Neuron (in vitro differentiated cells): ENCODE measurements at regions not wholly inside any gene's neighbourhood (a gene's known extent, or its start where the extent isn't known, plus 50 kb on each side); places are given as distances from the start of the nearest gene placed in this dataset.

ENCODE experiments used
- H2AFZ ChIP-seq: one replicate; pipeline ENCODE4 v1.6.1; 2013; ENCODE audit warnings: low read depth, mild to moderate bottlenecking, inconsistent platforms, low read length, moderate library complexity
- H3K27me3 ChIP-seq: one replicate; pipeline ENCODE4 v1.6.1; 2013; ENCODE audit warnings: low read length; ENCODE audit not compliant: insufficient read depth
- H3K36me3 ChIP-seq: one replicate; pipeline ENCODE4 v1.6.1; 2013; ENCODE audit warnings: low read length; ENCODE audit not compliant: insufficient read depth
- H3K4me1 ChIP-seq: one replicate; pipeline ENCODE4 v1.6.1; 2013; ENCODE audit warnings: low read length; ENCODE audit not compliant: insufficient read depth
- H3K4me3 ChIP-seq: 2 replicates; pipeline ENCODE4 v1.5.1; 2013; ENCODE audit warnings: mild to moderate bottlenecking, low read length, moderate library complexity
- H3K9me3 ChIP-seq: one replicate; pipeline ENCODE4 v1.6.1; 2013; ENCODE audit warnings: low read length

- Histone ChIP-seq H3K36me3 (no peaks in the 10 kb centered on the region), H3K9me3 (no peaks in the 10 kb centered on the region), H3K27me3 (no peaks in the 10 kb centered on the region)
These were observed 1801.1 kb upstream of the CELF4 start for GRCh38 chr18:39366656-39367055.

GRCh38 chr18:39365836-39366485 lies 1800.4 kb upstream of the CELF4 start:
- no peaks in the 10 kb centered on the region for H3K4me1 ChIP-seq
- H2AFZ ChIP-seq: no peak overlapping the region
- H3K9me3 ChIP-seq: no peaks in the 10 kb centered on the region
- H3K27me3 ChIP-seq: no peaks in the 10 kb centered on the region
- H3K36me3 ChIP-seq: no peaks in the 10 kb centered on the region
- H3K4me3 ChIP-seq: no peak overlapping the region

More at GRCh38 chr18:39366656-39367055, 1801.1 kb upstream of the CELF4 start:
- Histone ChIP-seq H2AFZ (no peak overlapping the region), H3K4me1 (no peaks in the 10 kb centered on the region), H3K4me3 (no peak overlapping the region)

GRCh38 chr18:39360072-39360471 lies 1794.5 kb upstream of the CELF4 start:
- Histone ChIP-seq H3K9me3 (no peaks in the 10 kb centered on the region), H3K36me3 (no peaks in the 10 kb centered on the region), H3K4me1 (peaks cover 14% of the 10 kb centered on the region), H3K27me3 (no peaks in the 10 kb centered on the region), H2AFZ (peak overlapping the region; percentile 69), H3K4me3 (no peak overlapping the region)

- H3K36me3 ChIP-seq: no peaks in the 10 kb centered on the region
- peaks cover 14% of the 10 kb centered on the region for H3K4me1 ChIP-seq
- H2AFZ ChIP-seq: peak overlapping the region; percentile 69
- H3K9me3 ChIP-seq: no peaks in the 10 kb centered on the region
- H3K27me3 ChIP-seq: no peaks in the 10 kb centered on the region
- H3K4me3 ChIP-seq: no peak overlapping the region
These were observed 1794.0 kb upstream of the CELF4 start for GRCh38 chr18:39359636-39360035.

- no peak overlapping the region for H2AFZ ChIP-seq
- H3K36me3 ChIP-seq: no peaks in the 10 kb centered on the region
- H3K9me3 ChIP-seq: no peaks in the 10 kb centered on the region
- H3K4me3 ChIP-seq: no peak overlapping the region
- H3K27me3 ChIP-seq: no peaks in the 10 kb centered on the region
- H3K4me1 ChIP-seq: peaks cover 8% of the 10 kb centered on the region
These were observed 1785.3 kb upstream of the CELF4 start for GRCh38 chr18:39350945-39351344.

GRCh38 chr18:39349801-39350200 lies 1784.2 kb upstream of the CELF4 start:
- Histone ChIP-seq H3K27me3 (no peaks in the 10 kb centered on the region), H2AFZ (peak overlapping the region; percentile 30), H3K36me3 (no peaks in the 10 kb centered on the region), H3K4me3 (no peak overlapping the region), H3K9me3 (no peaks in the 10 kb centered on the region), H3K4me1 (peaks cover 8% of the 10 kb centered on the region)

- Histone ChIP-seq H3K4me1 (peaks cover 8% of the 10 kb centered on the region), H3K27me3 (no peaks in the 10 kb centered on the region), H3K36me3 (no peaks in the 10 kb centered on the region), H2AFZ (no peak overlapping the region), H3K9me3 (no peaks in the 10 kb centered on the region), H3K4me3 (no peak overlapping the region)
These were observed 1783.2 kb upstream of the CELF4 start for GRCh38 chr18:39348757-39349156.

GRCh38 chr18:39347701-39348100 lies 1782.1 kb upstream of the CELF4 start:
- Histone ChIP-seq H3K4me1 (peaks cover 8% of the 10 kb centered on the region), H2AFZ (no peak overlapping the region), H3K36me3 (no peaks in the 10 kb centered on the region), H3K9me3 (no peaks in the 10 kb centered on the region), H3K4me3 (no peak overlapping the region), H3K27me3 (no peaks in the 10 kb centered on the region)

- peaks cover 8% of the 10 kb centered on the region for H3K4me1 ChIP-seq
- no peaks in the 10 kb centered on the region for H3K36me3 ChIP-seq
- H3K4me3 ChIP-seq: no peak overlapping the region
- H2AFZ ChIP-seq: no peak overlapping the region
- no peaks in the 10 kb centered on the region for H3K9me3 ChIP-seq
- H3K27me3 ChIP-seq: no peaks in the 10 kb centered on the region
These were observed 1781.3 kb upstream of the CELF4 start for GRCh38 chr18:39346916-39347315.

- H2AFZ ChIP-seq: no peak overlapping the region
- H3K9me3 ChIP-seq: no peaks in the 10 kb centered on the region
- H3K27me3 ChIP-seq: no peaks in the 10 kb centered on the region
- H3K4me3 ChIP-seq: no peak overlapping the region
- H3K36me3 ChIP-seq: no peaks in the 10 kb centered on the region
- peaks cover 10% of the 10 kb centered on the region for H3K4me1 ChIP-seq
These were observed 1779.7 kb upstream of the CELF4 start for GRCh38 chr18:39345321-39345720.

GRCh38 chr18:39344487-39344886 lies 1778.9 kb upstream of the CELF4 start:
- H3K9me3 ChIP-seq: no peaks in the 10 kb centered on the region
- no peaks in the 10 kb centered on the region for H3K36me3 ChIP-seq
- no peak overlapping the region for H3K4me3 ChIP-seq
- no peaks in the 10 kb centered on the region for H3K27me3 ChIP-seq
- no peak overlapping the region for H2AFZ ChIP-seq
- peaks cover 13% of the 10 kb centered on the region for H3K4me1 ChIP-seq

- Histone ChIP-seq H3K4me3 (no peak overlapping the region), H3K27me3 (no peaks in the 10 kb centered on the region), H2AFZ (no peak overlapping the region), H3K9me3 (no peaks in the 10 kb centered on the region), H3K4me1 (peaks cover 5% of the 10 kb centered on the region), H3K36me3 (no peaks in the 10 kb centered on the region)
These were observed 1775.5 kb upstream of the CELF4 start for GRCh38 chr18:39341129-39341528.

GRCh38 chr18:39340418-39340817 lies 1774.8 kb upstream of the CELF4 start:
- Histone ChIP-seq H3K9me3 (no peaks in the 10 kb centered on the region), H3K4me1 (peaks cover 5% of the 10 kb centered on the region), H2AFZ (no peak overlapping the region), H3K36me3 (no peaks in the 10 kb centered on the region), H3K4me3 (no peak overlapping the region), H3K27me3 (no peaks in the 10 kb centered on the region)
